ENCODE measurements at regions not wholly inside any gene's neighbourhood (a gene's known extent, or its start where the extent isn't known, plus 50 kb on each side); places are given as distances from the start of the nearest gene placed in this dataset.

- no peak for DNase-seq (ENCODE audit: insufficient read length, low spot score)
- TF ChIP-seq SPI1 (IDR thresholded peaks at IDR 0.05; ENCODE audit: low read depth, low read length) (no peak), PAX5 (IDR thresholded peaks at IDR 0.05; ENCODE audit: insufficient read depth, low read length, severe bottlenecking) (no peak), TAF1 (IDR thresholded peaks at IDR 0.05; ENCODE audit: low read depth, low read length) (no peak), POLR2A (IDR thresholded peaks at IDR 0.05; ENCODE audit: low read depth, low read length) (no peak), POU2F2 (IDR thresholded peaks at IDR 0.05; ENCODE audit: low read depth, low read length) (no peak), POLR2AphosphoS5 (IDR thresholded peaks at IDR 0.05; ENCODE audit: low read depth, low read length) (no peak)
- no peak for FAIRE-seq
Measured at GRCh38 chr3:194225988-194226663, 90.2 kb downstream of the HES1 start.

- DNase-seq (ENCODE audit: insufficient read length, low spot score) (no peak), FAIRE-seq (no peak)
- TF ChIP-seq SPI1 (IDR thresholded peaks at IDR 0.05; ENCODE audit: low read depth, low read length) (no peak), POU2F2 (IDR thresholded peaks at IDR 0.05; ENCODE audit: low read depth, low read length) (no peak), POLR2AphosphoS5 (IDR thresholded peaks at IDR 0.05; ENCODE audit: low read depth, low read length) (no peak), TAF1 (IDR thresholded peaks at IDR 0.05; ENCODE audit: low read depth, low read length) (no peak), POLR2A (IDR thresholded peaks at IDR 0.05; ENCODE audit: low read depth, low read length) (no peak), PAX5 (IDR thresholded peaks at IDR 0.05; ENCODE audit: insufficient read depth, low read length, severe bottlenecking) (no peak)
Measured at GRCh38 chr3:194231929-194232832, 96.2 kb downstream of the HES1 start.

DNA sequence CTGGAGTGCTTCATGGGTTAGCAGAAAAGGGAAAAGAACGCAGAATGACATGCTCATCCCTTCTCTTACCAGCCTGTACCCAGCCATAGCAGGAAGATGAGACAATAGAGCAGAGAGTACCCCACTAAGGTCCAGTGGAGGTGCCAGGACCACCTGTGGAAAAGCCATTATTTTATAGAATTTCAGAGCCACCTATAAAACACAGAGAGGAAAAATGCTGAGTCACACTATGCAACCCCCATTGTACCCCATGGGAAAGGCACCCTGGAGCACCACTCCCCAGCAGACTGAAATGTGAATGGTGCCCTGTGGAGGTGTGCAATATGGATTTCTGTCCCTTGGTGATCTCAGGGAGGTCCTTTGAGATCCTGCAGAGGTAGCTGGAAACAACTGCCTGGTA lies 97.2 kb downstream of the HES1 start:
- no peak for TF ChIP-seq PAX5 (IDR thresholded peaks at IDR 0.05; ENCODE audit: insufficient read depth, low read length, severe bottlenecking)
- TF ChIP-seq POU2F2 (IDR thresholded peaks at IDR 0.05; ENCODE audit: low read depth, low read length) = no peak
- TF ChIP-seq POLR2AphosphoS5 (IDR thresholded peaks at IDR 0.05; ENCODE audit: low read depth, low read length) = no peak
- no peak for TF ChIP-seq POLR2A (IDR thresholded peaks at IDR 0.05; ENCODE audit: low read depth, low read length)
- TF ChIP-seq SPI1 (IDR thresholded peaks at IDR 0.05; ENCODE audit: low read depth, low read length) = no peak
- TF ChIP-seq TAF1 (IDR thresholded peaks at IDR 0.05; ENCODE audit: low read depth, low read length) = no peak
- DNase-seq (ENCODE audit: insufficient read length, low spot score) (no peak), FAIRE-seq (no peak)

GRCh38 chr3:194235160-194235559 lies 99.2 kb downstream of the HES1 start:
- TF ChIP-seq SPI1 (IDR thresholded peaks at IDR 0.05; ENCODE audit: low read depth, low read length) (no peak), POU2F2 (IDR thresholded peaks at IDR 0.05; ENCODE audit: low read depth, low read length) (no peak), POLR2A (IDR thresholded peaks at IDR 0.05; ENCODE audit: low read depth, low read length) (no peak), TAF1 (IDR thresholded peaks at IDR 0.05; ENCODE audit: low read depth, low read length) (no peak), PAX5 (IDR thresholded peaks at IDR 0.05; ENCODE audit: insufficient read depth, low read length, severe bottlenecking) (no peak), POLR2AphosphoS5 (IDR thresholded peaks at IDR 0.05; ENCODE audit: low read depth, low read length) (no peak)
- FAIRE-seq = no peak
- DNase-seq (ENCODE audit: insufficient read length, low spot score) = no peak

GRCh38 chr3:194237110-194237509 lies 101.2 kb downstream of the HES1 start:
- FAIRE-seq (no peak), DNase-seq (ENCODE audit: insufficient read length, low spot score) (no peak)
- TF ChIP-seq POLR2AphosphoS5 (IDR thresholded peaks at IDR 0.05; ENCODE audit: low read depth, low read length) = no peak
- no peak for TF ChIP-seq TAF1 (IDR thresholded peaks at IDR 0.05; ENCODE audit: low read depth, low read length)
- no peak for TF ChIP-seq PAX5 (IDR thresholded peaks at IDR 0.05; ENCODE audit: insufficient read depth, low read length, severe bottlenecking)

DNA sequence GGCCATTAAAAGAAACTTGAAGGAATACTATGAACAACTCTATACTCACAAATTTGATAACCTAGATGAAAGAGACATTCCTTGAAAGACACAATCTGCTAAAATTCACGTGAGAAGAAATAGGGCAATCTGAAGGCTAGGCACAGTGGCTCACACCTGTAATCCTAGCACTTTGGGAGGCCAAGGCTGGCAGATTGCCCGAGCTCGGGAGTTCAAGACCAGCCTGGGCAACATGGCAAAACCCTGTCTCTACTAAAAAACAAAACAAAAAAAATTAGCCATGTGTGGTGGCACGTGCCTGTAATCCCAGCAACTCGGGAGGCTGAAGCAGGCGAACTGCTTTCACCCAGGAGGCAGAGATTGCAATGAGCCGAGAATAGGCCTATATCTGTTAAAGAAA lies 104.8 kb downstream of the HES1 start:
- no peak for DNase-seq (ENCODE audit: insufficient read length, low spot score)
- no peak for FAIRE-seq
- no peak for TF ChIP-seq TAF1 (IDR thresholded peaks at IDR 0.05; ENCODE audit: low read depth, low read length)
- TF ChIP-seq POU2F2 (IDR thresholded peaks at IDR 0.05; ENCODE audit: low read depth, low read length) = no peak
- no peak for TF ChIP-seq PAX5 (IDR thresholded peaks at IDR 0.05; ENCODE audit: insufficient read depth, low read length, severe bottlenecking)
- TF ChIP-seq POLR2AphosphoS5 (IDR thresholded peaks at IDR 0.05; ENCODE audit: low read depth, low read length) = no peak
- TF ChIP-seq POLR2A (IDR thresholded peaks at IDR 0.05; ENCODE audit: low read depth, low read length) = no peak
- no peak for TF ChIP-seq SPI1 (IDR thresholded peaks at IDR 0.05; ENCODE audit: low read depth, low read length)

- DNase-seq (ENCODE audit: insufficient read length, low spot score) = no peak
- no peak for FAIRE-seq
- TF ChIP-seq POLR2A (IDR thresholded peaks at IDR 0.05; ENCODE audit: low read depth, low read length) (no peak), TAF1 (IDR thresholded peaks at IDR 0.05; ENCODE audit: low read depth, low read length) (no peak), POU2F2 (IDR thresholded peaks at IDR 0.05; ENCODE audit: low read depth, low read length) (no peak), PAX5 (IDR thresholded peaks at IDR 0.05; ENCODE audit: insufficient read depth, low read length, severe bottlenecking) (no peak), POLR2AphosphoS5 (IDR thresholded peaks at IDR 0.05; ENCODE audit: low read depth, low read length) (no peak)
Measured at GRCh38 chr3:194243172-194243837, 107.4 kb downstream of the HES1 start.

DNA sequence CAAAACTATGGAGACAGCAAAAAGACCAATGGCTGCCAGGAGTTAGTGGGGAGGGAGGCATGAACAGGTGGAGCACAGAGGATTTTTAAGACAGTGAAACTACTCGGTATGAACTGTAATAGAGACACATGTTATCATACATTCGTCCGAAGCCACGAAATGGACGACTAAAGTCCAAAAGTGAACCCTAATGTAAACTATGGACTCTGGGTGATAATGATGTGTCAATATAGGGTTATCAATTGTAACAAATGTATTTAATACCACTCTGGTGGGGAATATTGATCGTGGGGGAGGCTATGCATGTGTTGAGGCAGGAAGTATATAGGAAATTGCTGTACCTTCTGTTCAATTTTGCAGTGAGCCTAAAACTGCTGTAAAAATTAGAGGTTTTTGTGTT lies 107.0 kb downstream of the CPN2 start:
- no peak for FAIRE-seq
- no peak for DNase-seq (ENCODE audit: insufficient read length, low spot score)
- TF ChIP-seq SPI1 (IDR thresholded peaks at IDR 0.05; ENCODE audit: low read depth, low read length) (no peak), POU2F2 (IDR thresholded peaks at IDR 0.05; ENCODE audit: low read depth, low read length) (no peak), POLR2AphosphoS5 (IDR thresholded peaks at IDR 0.05; ENCODE audit: low read depth, low read length) (no peak), TAF1 (IDR thresholded peaks at IDR 0.05; ENCODE audit: low read depth, low read length) (no peak), POLR2A (IDR thresholded peaks at IDR 0.05; ENCODE audit: low read depth, low read length) (no peak), PAX5 (IDR thresholded peaks at IDR 0.05; ENCODE audit: insufficient read depth, low read length, severe bottlenecking) (no peak)

DNA sequence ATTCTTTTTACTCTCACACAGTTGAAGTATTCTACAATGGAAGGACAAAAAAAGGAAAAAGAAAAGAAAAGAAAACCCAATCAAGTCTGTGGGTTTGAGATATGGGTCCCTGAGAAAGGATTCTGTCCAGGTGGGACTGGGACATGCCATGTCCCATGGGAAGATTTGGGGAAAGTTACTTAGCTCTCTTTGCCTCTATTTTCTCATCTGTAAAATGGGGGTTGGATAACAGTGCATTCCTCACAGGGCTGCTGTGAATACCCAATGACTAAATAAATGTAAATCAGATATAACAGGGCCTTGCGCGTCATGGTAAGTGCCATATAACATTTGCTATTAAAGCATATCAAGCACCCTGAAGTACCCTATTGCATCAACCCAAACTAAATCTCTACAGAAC lies 105.7 kb downstream of the CPN2 start:
- DNase-seq (ENCODE audit: insufficient read length, low spot score) (no peak), FAIRE-seq (no peak)
- no peak for TF ChIP-seq POLR2AphosphoS5 (IDR thresholded peaks at IDR 0.05; ENCODE audit: low read depth, low read length)
- no peak for TF ChIP-seq POLR2A (IDR thresholded peaks at IDR 0.05; ENCODE audit: low read depth, low read length)
- TF ChIP-seq SPI1 (IDR thresholded peaks at IDR 0.05; ENCODE audit: low read depth, low read length) = no peak
- TF ChIP-seq TAF1 (IDR thresholded peaks at IDR 0.05; ENCODE audit: low read depth, low read length) = no peak
- no peak for TF ChIP-seq POU2F2 (IDR thresholded peaks at IDR 0.05; ENCODE audit: low read depth, low read length)
- no peak for TF ChIP-seq PAX5 (IDR thresholded peaks at IDR 0.05; ENCODE audit: insufficient read depth, low read length, severe bottlenecking)

All from GM12891 (cell line).